ENCODE measurements at regions not wholly inside any gene's neighbourhood (a gene's known extent, or its start where the extent isn't known, plus 50 kb on each side); places are given as distances from the start of the nearest gene placed in this dataset.

- no peak overlapping the region for H3K4me3 ChIP-seq (ENCODE audit: low read length)
- no peak for TF ChIP-seq CTCF (IDR thresholded peaks at IDR 0.05; ENCODE audit: insufficient read depth, low read depth, low read length, missing control alignments)
- DNase-seq (ENCODE audit: low read depth): no peak
These were observed 393.3 kb upstream of the TRAM1L1 start for GRCh38 chr4:117478702-117479101.

DNA sequence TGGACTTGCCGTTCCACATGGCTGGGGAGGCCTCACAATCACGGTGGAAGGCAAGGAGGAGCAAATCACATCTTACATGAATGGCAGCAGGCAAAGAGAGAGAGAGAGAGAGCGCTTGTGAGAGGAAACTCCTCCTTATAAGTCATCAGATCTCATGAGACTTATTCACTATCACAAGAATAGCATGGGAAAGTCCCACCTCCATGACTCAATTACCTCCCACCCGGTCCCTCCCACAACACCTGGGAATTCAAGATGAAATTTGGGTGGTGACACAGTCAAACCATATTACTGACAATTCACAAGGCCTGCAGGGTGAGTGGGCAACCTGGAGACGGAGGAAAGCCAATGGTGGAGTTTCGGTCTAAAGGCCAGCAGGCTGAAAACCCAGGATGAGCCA, 394.3 kb upstream of the TRAM1L1 start:
- no peak overlapping the region for H3K4me3 ChIP-seq (ENCODE audit: low read length)
- DNase-seq (ENCODE audit: low read depth): peak; percentile 70
- TF ChIP-seq CTCF (IDR thresholded peaks at IDR 0.05; ENCODE audit: insufficient read depth, low read depth, low read length, missing control alignments): no peak

- no peak overlapping the region for H3K4me3 ChIP-seq (ENCODE audit: low read length)
- peak; percentile 69 for DNase-seq (ENCODE audit: low read depth)
- no peak for TF ChIP-seq CTCF (IDR thresholded peaks at IDR 0.05; ENCODE audit: insufficient read depth, low read depth, low read length, missing control alignments)
These were observed 396.4 kb upstream of the TRAM1L1 start for GRCh38 chr4:117481742-117482141.

DNA sequence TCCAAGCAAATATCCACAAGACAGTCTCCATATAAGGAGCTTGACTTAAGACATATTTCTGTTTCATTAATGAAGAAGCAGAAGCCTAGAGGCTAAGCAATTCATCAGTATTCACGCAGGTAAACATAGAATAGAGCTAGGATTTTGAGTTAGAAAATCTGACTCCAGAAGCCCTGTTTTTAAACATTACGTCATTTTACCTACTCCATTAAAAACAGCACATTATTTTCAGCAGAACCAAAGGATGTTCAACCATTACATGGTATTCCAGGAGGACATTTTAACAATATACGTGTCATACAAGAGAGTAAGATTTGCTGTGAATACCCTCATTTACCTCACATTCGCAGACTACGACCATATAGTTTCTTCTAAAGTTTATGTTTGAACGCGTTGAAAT, 403.3 kb upstream of the TRAM1L1 start:
- no peak for DNase-seq (ENCODE audit: low read depth)
- no peak for TF ChIP-seq CTCF (IDR thresholded peaks at IDR 0.05; ENCODE audit: insufficient read depth, low read depth, low read length, missing control alignments)
- no peak overlapping the region for H3K4me3 ChIP-seq (ENCODE audit: low read length)

- DNase-seq (ENCODE audit: low read depth): no peak
- H3K4me3 ChIP-seq (ENCODE audit: low read length): no peak overlapping the region
- TF ChIP-seq CTCF (IDR thresholded peaks at IDR 0.05; ENCODE audit: insufficient read depth, low read depth, low read length, missing control alignments): no peak
These were observed 403.7 kb upstream of the TRAM1L1 start for GRCh38 chr4:117489107-117489506.

GRCh38 chr4:117491516-117491915, 406.1 kb upstream of the TRAM1L1 start:
- TF ChIP-seq CTCF (IDR thresholded peaks at IDR 0.05; ENCODE audit: insufficient read depth, low read depth, low read length, missing control alignments): no peak
- H3K4me3 ChIP-seq (ENCODE audit: low read length): no peak overlapping the region
- no peak for DNase-seq (ENCODE audit: low read depth)

- no peak for DNase-seq (ENCODE audit: low read depth)
- TF ChIP-seq CTCF (IDR thresholded peaks at IDR 0.05; ENCODE audit: insufficient read depth, low read depth, low read length, missing control alignments): no peak
- H3K4me3 ChIP-seq (ENCODE audit: low read length): no peak overlapping the region
These were observed 410.4 kb upstream of the TRAM1L1 start for GRCh38 chr4:117495802-117496201.

Data from epithelial cell of esophagus (primary cell).